ENCODE measurements at regions not wholly inside any gene's neighbourhood (a gene's known extent, or its start where the extent isn't known, plus 50 kb on each side); places are given as distances from the start of the nearest gene placed in this dataset.
A peak's percentile ranks its signal among the peaks of the same experiment; 100 is the strongest.

- WGBS (ENCODE audit: insufficient coverage) = no CpG with 5 or more reads among the region's 4 CpGs
- H3K36me3 Mint-ChIP-seq = no peaks in the 10 kb centered on the region
Measured at GRCh38 chr13:81017513-81018152, 676.7 kb upstream of the SPRY2 start.

GRCh38 chr13:81012031-81012430, 671.1 kb upstream of the SPRY2 start:
- H3K4me3 ChIP-seq (replicated peaks in 1 of 3; ENCODE audit: low read depth in 2 of 3, low read length in 3 of 3) = no peak overlapping the region
- no peak for DNase-seq
- H3K4me1 ChIP-seq (ENCODE audit: control insufficient read depth in 1 of 2, insufficient read depth in 2 of 2, low read length in 2 of 2) = no peaks in the 10 kb centered on the region
- Mint-ChIP-seq H3K9me3 (peaks cover 9 to 17% (median 12%) of the 10 kb centered on the region in 7 donors), H3K36me3 (no peaks in the 10 kb centered on the region), H3K27ac (no peak overlapping the region), H3K27me3 (ENCODE audit: low read depth in 3 of 3) (no peaks in the 10 kb centered on the region), H3K4me1 (no peaks in the 10 kb centered on the region), H3K4me3 (no peak overlapping the region)
- WGBS (ENCODE audit: insufficient coverage) = 88% methylated on average over 4 of the region's 4 CpGs
- H3K9ac ChIP-seq (ENCODE audit: insufficient read depth, low read length, poor library complexity, severe bottlenecking) = no peak overlapping the region
- H3K27ac ChIP-seq (ENCODE audit: low read depth in 1 of 2, low read length in 2 of 2) = no peak overlapping the region
- no peak for TF ChIP-seq CTCF (IDR thresholded peaks at IDR 0.05)
- H4K20me1 ChIP-seq (ENCODE audit: insufficient read depth, low read length) = no peaks in the 10 kb centered on the region
- H3K27me3 ChIP-seq (ENCODE audit: control insufficient read depth in 2 of 2, insufficient read depth in 2 of 2, low read length in 2 of 2) = no peaks in the 10 kb centered on the region
- no peaks in the 10 kb centered on the region for H3K79me2 ChIP-seq (ENCODE audit: insufficient read depth, low read length)
- H3K36me3 ChIP-seq (replicated peaks in 1 of 2; ENCODE audit: control insufficient read depth in 1 of 2, insufficient read depth in 2 of 2, low read length in 2 of 2) = no peaks in the 10 kb centered on the region
- H2AFZ ChIP-seq (ENCODE audit: insufficient read depth, low read depth, low read length, poor library complexity, severe bottlenecking) = no peak overlapping the region
- no peak overlapping the region for H3K4me2 ChIP-seq (replicated peaks; ENCODE audit: extremely low read depth, low read length, poor library complexity, severe bottlenecking)
- H3K9me3 ChIP-seq (replicated peaks in 1 of 2; ENCODE audit: control insufficient read depth in 1 of 2, insufficient read depth in 1 of 2, low read length in 2 of 2) = peaks cover 0 to 10% of the 10 kb centered on the region in 2 donors
- intact Hi-C loops (cut with micrococcal nuclease) = no loop called here

More at GRCh38 chr13:81017513-81018152, 676.7 kb upstream of the SPRY2 start:
- H3K4me1 Mint-ChIP-seq = no peaks in the 10 kb centered on the region
- DNase-seq = peak in 2 of 3 donors; percentile 8 to 10
- peaks cover 0 to 14% of the 10 kb centered on the region in 2 donors for H3K9me3 ChIP-seq (replicated peaks in 1 of 2; ENCODE audit: control insufficient read depth in 1 of 2, insufficient read depth in 1 of 2, low read length in 2 of 2)
- H3K27me3 Mint-ChIP-seq (ENCODE audit: low read depth in 3 of 3) = no peaks in the 10 kb centered on the region
- no peaks in the 10 kb centered on the region for H4K20me1 ChIP-seq (ENCODE audit: insufficient read depth, low read length)
- H3K27me3 ChIP-seq (ENCODE audit: control insufficient read depth in 2 of 2, insufficient read depth in 2 of 2, low read length in 2 of 2) = no peaks in the 10 kb centered on the region
- intact Hi-C loops (cut with micrococcal nuclease) = no loop called here
- H3K4me3 Mint-ChIP-seq = no peak overlapping the region
- no peak overlapping the region for H2AFZ ChIP-seq (ENCODE audit: insufficient read depth, low read depth, low read length, poor library complexity, severe bottlenecking)
- H3K4me1 ChIP-seq (ENCODE audit: control insufficient read depth in 1 of 2, insufficient read depth in 2 of 2, low read length in 2 of 2) = no peaks in the 10 kb centered on the region
- H3K4me3 ChIP-seq (replicated peaks in 1 of 3; ENCODE audit: low read depth in 2 of 3, low read length in 3 of 3) = no peak overlapping the region
- TF ChIP-seq CTCF (IDR thresholded peaks at IDR 0.05) = peak; percentile 62
- no peak overlapping the region for H3K27ac Mint-ChIP-seq
- H3K9ac ChIP-seq (ENCODE audit: insufficient read depth, low read length, poor library complexity, severe bottlenecking) = no peak overlapping the region
- H3K9me3 Mint-ChIP-seq = peaks cover 0 to 16% (median 6%) of the 10 kb centered on the region in 7 donors
- no peaks in the 10 kb centered on the region for H3K79me2 ChIP-seq (ENCODE audit: insufficient read depth, low read length)
- no peak overlapping the region for H3K4me2 ChIP-seq (replicated peaks; ENCODE audit: extremely low read depth, low read length, poor library complexity, severe bottlenecking)
- H3K36me3 ChIP-seq (replicated peaks in 1 of 2; ENCODE audit: control insufficient read depth in 1 of 2, insufficient read depth in 2 of 2, low read length in 2 of 2) = no peaks in the 10 kb centered on the region
- H3K27ac ChIP-seq (ENCODE audit: low read depth in 1 of 2, low read length in 2 of 2) = no peak overlapping the region

Measured in CD14-positive monocyte (primary cell).